NK-92 treated with Interleukin-12 subunit alpha and Interleukin-12 subunit beta, amount 100 ng/mL, for 24 hours (cell line): ENCODE measurements at regions not wholly inside any gene's neighbourhood (a gene's known extent, or its start where the extent isn't known, plus 50 kb on each side); places are given as distances from the start of the nearest gene placed in this dataset.
"Not testable (repeated sequence)": the region's sequence is repeated elsewhere in the genome, so short reads cannot be mapped to it uniquely, and the experiment has no call there.

ENCODE experiments used
- DNase-seq: peaks from one replicate; lab custom pipeline; 2025; lab: John Stamatoyannopoulos, UW

GRCh38 chr11:90428836-90429235 is 206.0 kb upstream of the CHORDC1 start:
- DNase-seq = no peak

DNA sequence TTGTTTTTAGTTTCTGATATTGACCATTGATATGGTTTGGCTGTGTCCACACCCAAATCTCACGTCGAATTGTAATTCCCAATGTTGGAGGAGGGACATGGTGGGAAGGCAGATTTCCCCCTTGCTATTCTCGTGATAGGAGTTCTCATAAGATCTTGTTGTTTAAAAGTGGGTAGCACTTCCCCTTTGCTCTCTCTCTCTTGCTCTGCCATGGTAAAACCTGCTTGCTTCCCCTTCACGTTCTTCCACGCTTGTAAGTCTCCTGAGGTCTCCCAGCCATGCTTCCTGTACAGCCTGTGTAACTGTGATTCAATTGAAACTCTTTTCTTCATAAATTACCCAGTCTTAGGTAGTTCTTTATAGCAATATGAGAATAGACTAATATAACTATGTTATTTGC is 203.6 kb upstream of the CHORDC1 start:
- DNase-seq = no peak

DNA sequence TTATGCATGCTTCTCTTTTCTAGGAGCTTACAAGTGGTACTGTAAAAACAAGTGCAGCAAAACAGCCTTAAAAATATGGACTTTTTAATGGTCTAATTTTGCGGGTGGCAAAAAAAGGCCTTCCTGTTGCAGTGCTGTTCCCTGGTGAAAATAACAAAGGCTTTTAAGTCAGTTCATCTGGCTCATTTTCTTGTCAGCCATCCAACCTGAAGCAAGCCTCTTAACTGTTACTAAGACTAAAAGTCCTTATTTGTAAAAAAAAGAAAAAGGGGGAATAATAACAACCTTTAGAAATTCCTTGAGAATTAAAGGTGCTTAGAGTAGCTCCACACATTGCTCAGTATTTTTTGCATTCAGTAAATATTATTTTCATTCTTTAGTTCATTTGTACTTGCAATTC is 200.5 kb upstream of the CHORDC1 start:
- DNase-seq = no peak

DNA sequence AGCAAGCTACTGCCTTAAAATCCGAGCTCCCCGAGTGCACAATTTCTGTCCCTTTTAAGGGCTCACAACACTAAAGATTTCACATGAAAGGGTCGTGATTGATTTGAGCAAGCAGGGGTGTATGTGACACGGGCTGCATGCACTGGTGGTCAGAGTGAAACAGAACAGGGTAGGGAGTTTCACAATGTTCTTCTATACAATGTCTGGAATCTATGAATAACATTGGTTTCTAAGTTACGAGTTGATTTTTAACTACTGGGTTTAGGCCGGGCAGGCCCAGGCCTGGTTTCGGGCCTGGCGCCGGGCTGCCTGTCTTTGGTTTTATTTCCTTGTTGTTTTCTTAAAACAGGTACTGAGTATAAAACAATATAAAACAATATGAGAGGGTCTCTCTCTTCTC is 199.9 kb upstream of the CHORDC1 start:
- not testable (repeated sequence) for DNase-seq

DNA sequence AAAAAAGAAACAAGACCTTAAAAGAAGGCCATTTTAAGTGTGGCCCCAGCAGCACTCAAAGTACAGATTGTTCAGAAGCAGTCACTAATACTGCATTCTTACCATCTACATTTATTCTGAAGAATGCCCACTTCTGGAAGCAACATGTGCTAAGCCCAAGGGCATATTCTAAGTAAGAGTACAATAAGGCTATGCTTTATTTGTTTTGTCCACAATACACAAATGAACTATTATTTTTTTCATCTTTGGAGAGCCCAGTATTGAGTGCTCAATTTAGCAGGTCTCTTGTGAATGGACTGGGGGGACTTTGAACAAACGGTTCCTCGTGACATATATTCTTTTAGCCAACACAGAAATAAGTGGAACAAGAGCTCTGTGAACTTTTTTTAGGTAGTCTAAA is 191.4 kb upstream of the CHORDC1 start:
- DNase-seq = no peak

DNA sequence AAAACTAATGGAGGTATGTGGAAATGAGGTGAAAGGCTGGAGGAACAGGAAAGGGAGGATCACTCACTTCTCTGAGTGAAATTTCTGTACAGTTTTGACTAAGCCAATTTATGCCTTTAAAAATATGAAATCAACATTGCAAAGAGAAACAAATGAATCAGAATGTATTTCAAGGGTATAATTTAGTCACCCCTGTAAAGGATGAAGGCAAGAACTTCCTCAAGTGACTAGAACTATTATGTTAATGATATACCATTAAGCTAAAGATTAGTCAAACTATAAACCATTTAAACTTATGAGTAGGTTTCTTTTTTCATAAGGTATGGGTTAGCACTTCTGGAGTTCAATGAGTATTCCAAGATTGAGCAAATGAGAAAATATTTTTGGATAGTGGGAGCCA is 184.5 kb upstream of the CHORDC1 start:
- no peak for DNase-seq

DNA sequence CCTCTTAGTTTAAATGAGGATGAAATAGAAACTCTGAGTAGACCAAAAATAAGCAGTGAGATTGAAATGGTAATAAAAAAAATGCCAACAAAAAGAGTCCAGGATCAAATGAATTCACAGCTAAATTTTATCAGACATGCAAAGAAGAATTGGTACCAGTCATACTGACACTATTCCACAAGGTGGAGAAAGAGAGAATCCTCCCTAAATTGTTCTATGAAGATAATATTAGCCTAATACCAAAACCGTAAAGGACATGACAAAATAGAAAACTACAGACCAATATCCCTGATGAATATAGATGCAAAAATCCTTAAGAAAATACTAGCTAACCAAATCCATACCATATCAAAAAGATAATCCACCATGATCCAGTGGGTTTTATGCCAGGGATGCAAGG is 169.8 kb upstream of the CHORDC1 start:
- DNase-seq = no peak

GRCh38 chr11:90391756-90392155 is 168.9 kb upstream of the CHORDC1 start:
- DNase-seq = no peak

GRCh38 chr11:90380206-90380605 is 157.4 kb upstream of the CHORDC1 start:
- DNase-seq = no peak

DNA sequence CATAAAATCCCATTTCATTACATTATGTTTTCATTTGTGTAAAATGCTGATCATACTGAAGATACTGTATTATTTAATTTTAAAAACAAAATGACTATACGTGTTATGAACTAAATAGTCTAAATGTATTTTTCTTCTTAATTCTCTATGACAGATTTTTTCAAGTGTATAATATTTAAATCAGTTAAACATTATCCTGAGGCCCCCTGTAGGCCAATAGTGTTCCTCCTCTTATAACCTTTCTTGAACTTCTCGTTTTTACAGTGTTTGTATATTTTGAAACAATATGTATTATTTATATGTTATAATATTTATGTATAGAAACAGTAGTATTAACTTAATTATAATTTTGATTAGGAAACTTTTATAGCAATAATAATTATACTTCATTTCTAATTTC is 151.1 kb upstream of the CHORDC1 start:
- no peak for DNase-seq

- no peak for DNase-seq
Observed at GRCh38 chr11:90364527-90364926, 141.7 kb upstream of the CHORDC1 start.

DNA sequence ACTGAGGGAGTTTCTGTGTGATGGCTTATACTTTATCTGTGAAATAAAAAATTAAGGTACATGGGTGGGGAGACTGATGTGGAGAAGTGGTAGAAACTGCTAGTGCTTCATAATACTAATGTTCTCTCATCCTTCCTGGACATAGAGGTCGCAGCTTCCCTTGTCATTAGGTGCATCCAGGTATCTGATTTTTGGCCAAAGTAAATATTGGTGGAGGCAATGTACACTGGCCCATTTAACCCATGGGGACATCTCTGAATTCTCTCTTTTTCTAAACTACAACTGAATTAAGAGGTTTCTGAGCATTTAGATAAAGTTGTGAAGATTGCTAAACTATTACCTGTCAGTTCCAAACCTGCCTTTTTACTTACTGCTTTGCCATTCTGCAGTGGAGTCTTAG is 140.9 kb upstream of the CHORDC1 start:
- no peak for DNase-seq

DNA sequence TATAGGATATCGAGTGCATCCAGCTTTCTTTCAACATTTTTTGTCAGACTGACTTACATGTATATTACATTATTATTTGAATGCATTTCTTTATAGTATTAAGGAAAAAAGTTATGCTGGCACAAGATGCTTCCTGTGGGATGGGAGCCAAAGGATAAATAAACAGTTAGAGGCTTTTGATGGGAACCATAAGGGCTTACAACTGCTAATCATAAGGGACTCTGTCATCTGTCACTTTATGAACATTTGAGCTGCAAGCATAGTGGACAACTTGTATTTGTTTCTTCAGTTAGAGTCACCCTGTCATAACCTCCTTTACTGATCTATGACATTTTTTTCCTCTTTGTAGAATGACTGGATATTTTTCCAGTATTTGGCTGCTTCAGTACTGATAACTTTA is 132.4 kb upstream of the CHORDC1 start:
- DNase-seq = no peak

GRCh38 chr11:90349731-90350130 is 126.9 kb upstream of the CHORDC1 start:
- no peak for DNase-seq

GRCh38 chr11:90344546-90344945 is 121.7 kb upstream of the CHORDC1 start:
- DNase-seq = no peak

GRCh38 chr11:90343673-90344072 is 120.8 kb upstream of the CHORDC1 start:
- no peak for DNase-seq

DNA sequence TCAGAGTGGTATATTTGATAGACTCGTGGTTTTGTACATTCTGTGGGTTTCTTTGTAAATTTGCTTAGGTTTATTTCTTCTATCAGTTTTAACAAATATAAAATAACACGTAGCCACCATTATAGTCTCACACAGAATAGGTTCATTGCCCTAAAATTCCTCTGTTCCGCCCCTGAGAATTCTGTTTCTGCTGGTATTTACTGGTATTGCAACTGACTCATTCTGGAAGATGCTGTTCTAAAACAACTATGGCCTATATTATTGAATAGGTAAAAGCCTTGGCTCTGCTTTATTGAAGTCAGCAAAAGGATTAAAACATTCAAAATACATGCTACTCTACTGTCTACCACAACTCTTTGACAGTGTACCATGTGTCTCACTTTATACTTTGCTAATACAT is 119.1 kb upstream of the CHORDC1 start:
- no peak for DNase-seq

DNA sequence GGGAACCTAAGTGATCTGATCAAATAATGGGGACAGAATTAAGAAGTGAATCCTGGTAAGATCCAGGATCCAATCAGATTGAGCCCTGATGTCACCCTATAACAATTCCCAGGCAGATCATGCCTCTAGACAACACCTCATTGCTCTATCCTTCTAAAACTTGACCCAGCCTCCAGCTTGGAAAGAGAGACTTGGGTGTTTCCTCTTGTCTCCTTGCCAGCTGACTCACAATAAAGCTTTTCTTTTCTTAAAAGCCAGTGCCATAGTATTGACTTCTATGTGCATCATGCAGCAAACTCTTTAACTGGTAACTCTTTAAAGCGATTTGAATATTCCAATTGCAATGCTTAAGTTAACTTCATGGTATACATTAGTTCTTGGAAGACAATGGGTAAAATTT is 109.6 kb upstream of the CHORDC1 start:
- DNase-seq = no peak

DNA sequence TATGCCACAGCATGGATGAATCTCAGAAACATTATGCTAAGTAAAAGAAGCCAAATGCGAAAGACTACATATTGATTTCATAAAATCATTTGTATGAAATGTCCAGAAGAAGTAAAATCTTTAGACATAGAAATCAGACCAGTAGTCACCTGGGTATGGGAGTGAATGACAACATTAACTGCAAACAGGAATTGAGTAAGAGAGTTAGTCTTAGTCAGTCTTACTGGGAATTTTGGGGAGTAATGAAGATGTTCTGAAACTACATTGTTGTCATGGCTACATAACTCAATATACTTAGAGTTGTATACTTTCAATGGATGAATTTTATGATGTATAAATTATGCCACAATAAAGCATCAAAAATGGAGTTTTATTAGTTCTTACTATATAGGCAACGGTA is 107.8 kb upstream of the CHORDC1 start:
- no peak for DNase-seq

DNA sequence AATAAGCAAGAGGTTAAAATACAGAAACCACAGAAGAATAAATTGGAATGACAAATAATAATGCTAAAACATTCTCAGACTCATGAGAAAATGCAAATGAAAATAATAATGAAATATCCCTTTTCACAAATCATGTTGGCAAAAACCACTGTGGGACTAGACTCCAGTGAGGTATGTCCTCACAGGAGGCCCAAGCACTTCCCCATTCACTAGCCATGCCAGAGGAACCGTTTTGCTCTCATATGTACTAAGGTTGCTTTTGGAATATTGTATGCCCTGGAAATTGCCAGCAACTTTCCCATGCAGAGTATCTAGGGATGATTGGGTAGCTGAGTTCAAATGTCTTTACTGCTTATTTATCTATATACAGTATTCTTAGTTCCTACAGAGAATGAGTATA is 106.2 kb upstream of the CHORDC1 start:
- no peak for DNase-seq

- DNase-seq = no peak
Observed at GRCh38 chr11:90326647-90327046, 103.8 kb upstream of the CHORDC1 start.

DNA sequence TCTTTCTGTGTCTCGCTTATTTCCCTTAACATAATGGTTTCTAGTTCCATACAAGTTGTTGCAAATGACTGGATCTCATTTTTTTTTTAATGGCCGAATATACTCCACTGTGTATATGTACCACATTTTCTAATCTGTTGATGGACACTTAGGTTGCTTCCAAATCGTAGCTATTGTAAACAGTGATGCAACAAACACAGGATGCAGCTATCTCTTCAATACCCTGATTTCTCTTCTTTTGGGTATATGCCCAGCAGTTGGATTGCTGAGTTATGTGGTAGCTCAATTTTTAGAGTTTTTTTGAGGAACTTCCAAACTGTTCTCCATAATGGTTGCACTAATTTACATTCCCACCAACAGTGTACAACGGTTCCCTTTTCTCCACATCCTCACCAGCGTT is 100.4 kb upstream of the CHORDC1 start:
- DNase-seq = no peak

GRCh38 chr11:90321018-90321417 is 98.2 kb upstream of the CHORDC1 start:
- DNase-seq = no peak

GRCh38 chr11:90318651-90319050 is 95.8 kb upstream of the CHORDC1 start:
- DNase-seq = no peak

DNA sequence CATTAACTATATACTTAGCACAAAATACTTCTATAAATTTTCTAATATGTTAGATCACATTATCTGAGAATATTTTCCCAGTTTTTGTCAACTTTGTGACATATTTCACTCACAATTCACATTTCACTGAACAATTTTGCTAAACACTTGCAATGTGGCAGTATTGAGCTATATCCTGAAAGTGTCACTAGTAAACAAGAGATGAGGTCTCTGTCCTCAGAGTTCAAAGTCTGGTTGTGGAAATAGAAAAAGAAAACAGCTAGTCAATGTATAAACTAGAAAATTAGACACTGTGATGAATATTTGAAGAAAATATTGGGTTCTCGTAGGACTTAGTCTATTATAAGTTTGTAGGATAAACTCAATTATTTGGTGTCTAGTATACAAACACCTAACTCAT is 87.4 kb upstream of the CHORDC1 start:
- no peak for DNase-seq
